Right forelimb (tissue), 1 donor: ENCODE measurements at regions not wholly inside any gene's neighbourhood (a gene's known extent, or its start where the extent isn't known, plus 50 kb on each side); places are given as distances from the start of the nearest gene placed in this dataset.

ENCODE experiments used
- DNase-seq: peaks from one replicate; pipeline ENCODE4 v3.0.0-alpha.2; 2018

DNA sequence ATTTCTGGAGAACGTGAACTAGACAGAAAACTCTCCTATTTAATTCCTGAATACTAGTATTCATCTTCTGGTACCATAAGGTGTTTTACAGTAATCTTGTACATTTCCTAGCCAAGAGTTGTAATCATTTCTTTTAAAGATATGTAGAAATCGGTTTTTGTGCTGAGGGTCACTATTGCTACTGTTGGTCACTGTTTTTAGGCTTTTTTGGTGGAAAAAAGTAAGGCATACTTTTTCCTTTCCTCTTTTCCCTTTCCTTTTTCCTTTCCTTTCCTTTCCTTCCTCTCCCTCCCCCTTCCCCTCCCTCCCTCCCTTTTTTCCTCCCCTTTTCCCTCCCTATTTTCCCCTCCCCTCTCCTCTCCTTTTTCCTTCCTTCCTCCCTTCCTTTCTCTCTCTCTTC, 706.4 kb upstream of the GOT2 start:
- DNase-seq: no peak

DNA sequence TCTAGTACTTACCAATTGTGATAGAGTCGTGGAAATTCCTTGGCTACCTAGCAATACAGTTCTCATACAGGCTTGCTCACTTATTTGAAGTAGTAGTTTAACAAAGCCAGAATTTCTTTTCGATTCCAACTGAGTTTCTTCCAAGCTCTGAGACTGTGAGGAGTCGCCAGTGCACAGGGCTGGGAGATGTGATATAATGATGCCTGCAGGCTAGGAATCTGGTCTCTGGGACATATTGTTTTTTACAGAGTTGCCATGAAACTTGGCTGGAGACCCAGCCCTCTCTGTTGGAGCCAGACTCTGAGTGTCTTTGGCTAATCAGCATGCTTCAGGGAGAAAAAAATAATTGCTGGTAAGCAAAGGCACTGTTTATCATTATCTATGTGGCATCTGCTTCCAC, 698.8 kb upstream of the GOT2 start:
- no peak for DNase-seq

DNA sequence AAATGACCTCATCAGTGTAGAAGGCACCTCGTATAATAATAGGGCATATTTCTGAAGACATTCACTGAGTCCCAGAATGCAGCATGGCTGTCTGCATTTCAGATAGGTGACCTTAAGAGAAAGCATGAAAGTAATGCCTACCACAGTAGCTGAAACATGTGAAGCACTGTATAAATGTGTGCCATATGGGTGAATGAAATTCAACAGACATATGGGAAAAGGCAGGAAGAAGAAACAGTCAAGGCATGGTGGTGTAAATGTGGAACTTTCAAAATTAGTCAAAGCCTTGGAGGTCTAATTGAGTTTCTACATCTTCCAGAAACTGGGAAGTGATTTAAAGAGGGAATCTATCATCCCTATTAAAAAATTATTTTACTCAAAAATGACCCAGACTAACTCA, 698.2 kb upstream of the GOT2 start:
- DNase-seq: no peak

DNA sequence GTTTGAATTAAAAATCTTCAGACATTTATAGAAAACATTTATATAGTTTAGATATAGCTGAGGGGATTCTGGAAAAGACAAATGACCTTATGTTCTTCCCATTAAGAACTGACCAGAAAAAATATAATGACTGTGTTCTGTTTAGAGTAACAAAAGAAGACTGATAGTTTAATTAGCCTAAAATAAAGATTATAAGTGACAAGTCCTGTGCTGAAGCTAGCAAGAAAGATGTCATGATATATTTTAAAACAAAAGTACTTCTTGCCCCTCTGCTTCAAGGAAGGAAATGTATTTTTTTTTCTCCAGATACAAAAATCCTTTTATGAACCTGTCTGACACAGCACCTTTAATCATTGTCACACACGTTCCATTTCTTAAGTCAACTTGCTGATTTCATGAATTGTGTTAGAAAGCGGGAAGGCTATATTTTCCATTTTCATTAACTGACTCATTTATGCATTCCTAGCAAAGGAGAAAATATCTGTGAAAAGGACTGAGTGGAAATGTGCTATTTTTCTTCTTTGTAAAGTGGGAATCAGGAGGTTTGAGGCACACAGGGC, 690.7 kb upstream of the GOT2 start:
- DNase-seq: no peak

DNA sequence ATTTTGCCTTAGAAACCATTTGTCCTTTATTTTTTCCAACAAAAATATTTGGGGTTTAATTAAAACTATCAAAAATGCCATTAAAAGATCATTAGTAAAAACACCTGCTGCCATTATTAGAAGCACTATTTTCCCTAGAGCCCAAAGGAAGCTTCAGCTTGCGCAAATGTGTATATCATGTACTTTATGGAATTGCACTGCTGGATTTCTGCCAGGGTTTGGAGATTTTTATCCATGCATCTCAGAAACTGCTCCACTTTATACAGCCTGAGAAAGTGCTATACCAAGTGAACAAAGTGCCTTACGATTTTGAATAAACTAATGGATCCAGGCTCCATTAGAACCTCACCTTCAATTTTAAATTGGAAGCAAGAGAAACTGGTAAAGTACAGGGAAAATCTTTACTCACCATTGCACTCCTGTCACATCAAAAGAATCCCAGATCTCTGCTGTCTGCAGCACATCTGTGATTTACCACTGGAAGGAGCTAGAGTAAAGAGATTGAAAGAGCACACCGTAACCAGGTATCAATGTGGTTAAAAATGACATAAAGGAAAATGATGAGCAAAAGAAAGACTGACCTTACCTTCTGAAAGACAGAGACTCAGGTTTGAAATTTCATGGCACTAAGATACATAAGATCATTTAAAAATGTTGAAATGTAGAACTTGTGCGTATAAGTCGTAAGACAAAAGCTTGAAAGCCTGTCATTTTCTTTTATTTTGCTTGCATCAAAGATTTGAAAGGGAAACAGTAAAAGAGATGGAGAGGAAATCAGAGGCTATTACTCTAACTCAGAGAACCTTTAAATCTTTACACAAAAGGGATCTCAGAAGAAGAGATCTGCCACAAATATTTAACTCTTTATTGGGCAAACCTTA, 678.1 kb upstream of the GOT2 start:
- DNase-seq: no peak

DNA sequence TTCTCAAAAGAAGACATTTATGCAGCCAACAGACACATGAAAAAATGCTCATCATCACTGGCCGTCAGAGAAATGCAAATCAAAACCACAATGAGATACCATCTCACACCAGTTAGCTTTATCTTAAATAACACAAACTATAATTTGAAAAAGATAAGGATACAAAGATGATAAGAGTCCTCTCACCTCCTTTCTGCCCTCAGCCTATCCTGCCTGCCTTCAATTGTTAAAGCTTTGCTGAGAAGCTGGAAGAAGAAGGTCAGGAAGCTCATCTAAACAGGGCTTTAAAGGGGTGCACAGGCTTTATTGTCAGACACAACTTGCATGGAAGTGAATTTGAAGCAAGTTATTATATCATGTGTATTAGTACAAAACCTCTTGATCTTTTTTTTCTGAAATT, 676.3 kb upstream of the GOT2 start:
- no peak for DNase-seq

DNA sequence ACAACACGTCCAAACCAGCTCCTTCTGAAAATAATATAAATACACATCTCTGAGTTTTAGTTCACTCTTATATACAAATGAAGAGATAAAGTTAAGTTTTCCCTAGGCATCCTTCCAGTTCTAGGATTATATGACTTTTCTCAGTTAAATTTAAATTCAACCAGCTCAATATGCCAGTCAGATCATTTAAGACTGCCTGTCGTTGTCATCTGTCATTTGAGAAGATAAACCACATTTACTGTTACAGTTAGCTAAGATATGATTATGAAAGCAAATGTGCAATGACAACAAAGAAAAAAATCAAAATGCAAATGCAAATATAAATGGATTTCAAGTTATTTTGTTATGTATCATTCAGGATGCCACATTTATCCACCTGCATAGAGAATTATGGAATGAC, 671.7 kb upstream of the GOT2 start:
- DNase-seq: no peak

DNA sequence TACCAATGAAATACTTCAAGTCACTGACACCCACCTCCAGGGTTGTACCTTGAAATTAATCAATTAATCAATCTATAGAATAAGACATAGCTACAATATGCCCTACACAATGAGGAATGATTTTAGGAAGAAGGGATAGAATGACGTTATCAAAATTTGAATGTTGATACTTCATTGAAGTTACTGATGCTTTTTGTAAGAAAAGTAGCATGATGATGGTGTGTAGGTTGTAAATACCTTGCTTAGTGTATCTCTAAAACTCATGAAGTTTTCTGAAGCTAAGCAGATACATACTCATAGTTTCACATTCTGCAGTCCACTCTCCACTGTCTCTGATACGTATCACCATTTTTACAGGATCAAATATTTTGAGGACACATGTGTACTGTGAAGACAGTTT, 670.4 kb upstream of the GOT2 start:
- no peak for DNase-seq

DNA sequence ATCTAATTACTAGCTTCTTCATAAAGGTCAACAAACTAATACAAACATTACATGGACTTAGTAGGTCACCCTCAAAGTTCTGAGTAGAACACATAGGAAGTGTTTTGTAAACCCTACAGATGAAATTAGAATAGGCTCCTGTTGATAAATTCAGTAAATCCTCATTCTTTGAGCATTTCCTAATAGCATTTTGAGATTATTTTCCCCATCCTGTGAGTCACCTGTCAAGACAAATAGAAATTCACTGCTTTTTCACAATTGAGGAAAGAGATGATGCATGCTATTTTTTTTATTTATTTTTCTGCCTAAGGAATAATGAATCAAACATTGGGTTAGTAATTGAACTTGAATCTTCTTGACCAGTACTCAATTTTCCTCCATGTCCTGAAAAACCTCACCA, 666.7 kb upstream of the GOT2 start:
- no peak for DNase-seq

DNA sequence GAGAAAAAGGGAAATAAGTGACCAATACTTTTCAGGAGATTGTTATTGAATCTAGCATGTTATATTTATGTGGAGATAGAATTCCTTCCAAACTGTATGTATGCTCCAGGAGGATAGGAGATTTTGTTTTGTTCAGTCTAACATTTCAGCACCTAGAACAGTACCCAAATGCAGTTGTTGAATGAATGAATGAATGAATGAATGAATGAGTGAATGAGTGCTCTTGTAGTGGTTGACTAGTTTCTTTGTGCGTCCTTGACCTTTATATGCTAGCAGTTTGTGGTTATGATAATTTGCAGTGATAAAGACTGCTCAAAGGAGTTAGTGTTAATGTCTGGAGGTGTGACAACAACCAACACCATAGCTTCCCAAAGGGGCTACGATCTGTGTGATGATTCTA, 663.5 kb upstream of the GOT2 start:
- DNase-seq: no peak

DNA sequence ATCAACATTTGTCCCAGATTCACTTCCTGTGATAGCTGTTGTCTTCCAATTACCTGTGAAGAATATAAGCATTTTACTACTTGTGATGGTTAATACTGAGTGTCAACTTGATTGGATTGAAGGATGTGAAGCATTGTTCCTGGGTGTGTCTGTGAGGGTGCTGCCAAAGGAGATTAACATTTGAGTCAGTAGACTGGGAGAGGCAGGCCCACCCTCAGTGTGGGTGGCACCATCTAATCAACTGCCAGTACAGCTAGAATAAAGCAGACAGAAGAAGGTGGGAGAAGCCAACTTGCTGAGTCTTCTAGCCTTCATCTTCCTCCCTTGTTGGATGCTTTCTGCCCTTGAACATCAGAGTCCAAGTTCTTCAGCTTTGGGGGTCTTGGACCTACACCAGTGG, 660.4 kb upstream of the GOT2 start:
- no peak for DNase-seq

DNA sequence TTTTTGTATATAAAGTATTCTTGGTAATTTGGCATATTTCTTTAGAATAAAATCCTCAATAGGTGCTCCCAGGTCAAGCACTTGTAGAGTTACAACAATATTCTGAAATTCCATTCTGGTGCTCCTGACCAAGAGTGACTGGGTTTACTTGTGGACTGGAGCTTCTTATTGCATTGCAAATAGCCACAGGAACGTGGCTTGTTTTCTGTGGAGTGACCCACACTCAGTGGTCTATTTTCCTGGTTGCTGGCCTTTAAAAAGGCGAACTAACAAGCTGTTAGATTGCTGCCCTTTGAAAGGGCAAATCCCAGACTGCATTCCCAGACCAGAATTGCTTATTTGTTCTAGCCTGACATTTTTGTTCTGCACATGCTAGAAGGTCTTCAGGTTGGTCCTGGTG, 658.8 kb upstream of the GOT2 start:
- no peak for DNase-seq

DNA sequence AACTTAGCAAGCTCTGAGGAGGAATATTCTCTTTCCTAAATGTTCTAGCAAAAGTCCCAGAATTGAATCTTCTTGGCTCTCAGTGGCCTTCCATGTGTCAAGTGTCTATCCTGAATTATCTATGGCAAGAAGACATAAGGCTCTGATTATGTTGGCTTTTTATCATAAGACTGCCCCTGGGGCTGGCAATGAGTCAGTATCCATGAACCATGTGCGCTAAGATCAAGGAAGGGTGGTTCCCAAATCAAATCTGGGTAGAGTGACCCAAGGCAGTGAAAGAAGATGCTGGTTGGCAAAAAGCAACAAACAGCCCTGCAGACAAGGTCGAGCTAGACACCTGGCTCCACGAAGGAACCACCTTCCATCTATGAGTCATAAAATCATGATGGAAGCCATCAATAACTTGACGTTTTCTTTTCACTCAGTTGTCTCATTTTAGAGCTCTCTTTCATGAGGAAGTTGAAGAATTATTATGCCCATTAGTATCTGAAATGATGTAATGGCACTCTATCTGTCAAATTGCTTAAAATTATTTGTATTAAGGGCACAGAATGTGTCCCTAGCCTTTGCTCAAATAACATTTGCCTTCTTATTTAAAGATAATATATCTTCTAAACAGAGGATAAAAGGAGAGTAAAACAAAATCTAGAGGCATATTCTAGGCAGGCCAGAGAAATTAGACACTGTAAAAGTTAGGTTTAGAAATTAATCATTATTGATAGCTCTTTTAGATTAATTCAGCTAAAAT, 657.7 kb upstream of the GOT2 start:
- DNase-seq: no peak

DNA sequence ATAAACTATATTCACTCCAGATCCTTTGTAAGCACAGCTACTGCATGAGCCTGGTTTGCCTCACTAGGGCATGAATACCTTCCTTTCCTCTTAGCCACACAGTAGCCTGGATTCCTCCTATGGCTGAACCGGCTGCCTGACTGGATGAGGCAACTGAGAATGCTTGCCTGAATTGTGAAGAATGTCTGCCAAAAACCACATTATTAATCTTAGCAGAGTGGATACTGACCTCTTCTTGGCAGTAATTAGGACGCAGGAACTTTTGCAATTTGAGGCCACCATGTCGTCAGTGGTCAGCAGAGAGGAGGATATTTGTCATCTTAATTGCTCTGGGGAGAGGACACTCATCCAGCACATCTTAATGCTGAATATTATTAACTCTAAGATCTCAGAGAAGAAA, 651.8 kb upstream of the GOT2 start:
- no peak for DNase-seq

DNA sequence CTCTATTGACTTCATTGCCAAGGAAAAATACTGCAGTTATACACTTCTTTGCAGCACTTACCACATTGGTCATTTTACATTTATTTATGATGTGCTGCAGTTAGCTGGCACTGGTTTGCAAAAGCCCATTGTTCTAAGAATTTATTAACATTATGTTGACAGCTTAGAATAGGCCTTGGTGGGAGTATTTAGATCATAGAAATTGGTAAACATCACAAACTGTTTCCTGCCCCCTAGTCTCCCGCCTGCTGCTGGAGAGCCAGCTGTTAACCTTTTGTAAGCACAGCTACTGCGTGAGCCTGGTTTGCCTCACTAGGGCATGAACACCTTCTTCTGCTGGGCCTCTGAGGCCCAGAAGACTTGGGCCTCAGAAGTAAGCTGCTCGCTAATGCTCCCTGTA, 651.4 kb upstream of the GOT2 start:
- no peak for DNase-seq

DNA sequence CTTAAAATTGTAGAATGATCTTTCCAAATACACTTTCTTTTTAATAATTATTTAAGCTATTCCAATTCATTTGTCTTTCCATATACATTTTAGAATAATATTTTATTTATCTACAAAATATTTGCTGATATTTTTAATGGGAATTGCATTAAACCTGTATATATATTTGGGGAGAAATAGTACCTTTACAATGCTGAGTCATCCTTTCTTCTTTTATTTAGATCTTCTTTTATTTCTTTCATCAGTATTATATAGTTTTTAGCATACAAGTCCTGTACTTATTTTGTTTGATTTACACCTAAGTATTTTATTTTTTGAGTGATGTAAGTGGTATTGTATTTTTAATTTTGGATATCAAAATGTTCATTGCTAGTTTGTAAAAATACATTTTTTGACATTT, 639.5 kb upstream of the GOT2 start:
- no peak for DNase-seq

DNA sequence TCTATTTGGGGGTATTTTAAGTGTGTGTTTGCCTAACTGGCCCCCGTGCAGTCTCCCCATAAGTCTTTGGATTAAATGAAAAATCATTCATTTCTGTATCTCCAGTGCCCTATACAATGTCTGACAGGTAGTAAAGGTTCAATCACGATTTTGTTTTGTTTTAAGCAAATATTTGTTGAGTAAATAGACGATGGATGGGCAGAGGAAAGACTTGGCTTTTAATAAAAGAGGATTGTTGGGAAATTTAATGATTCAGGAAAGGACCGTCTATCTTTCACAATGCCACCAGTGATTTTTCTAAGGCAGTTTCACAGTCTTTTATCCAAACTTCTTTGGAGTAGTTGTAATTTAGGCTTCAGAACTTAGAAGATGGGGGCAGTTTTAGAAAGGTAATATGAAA, 636.6 kb upstream of the GOT2 start:
- DNase-seq: no peak

DNA sequence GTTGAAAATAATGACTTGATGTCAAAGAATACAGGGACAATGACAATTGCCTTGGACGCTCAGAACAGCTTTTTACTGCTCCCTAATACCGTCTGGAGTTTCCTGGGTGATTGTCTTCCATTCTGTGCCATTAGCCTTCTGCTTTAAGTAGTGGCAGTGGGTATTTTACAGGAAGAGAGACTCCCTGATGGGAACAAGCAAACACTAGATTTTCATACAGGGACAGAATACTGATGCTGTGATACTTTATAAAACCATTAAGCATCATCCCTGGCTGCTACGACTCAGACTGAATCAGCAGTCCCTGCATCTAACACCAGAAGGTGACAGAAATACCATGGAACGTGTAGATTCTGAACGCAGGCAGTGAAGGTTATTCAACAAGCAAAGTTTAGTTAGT, 635.4 kb upstream of the GOT2 start:
- DNase-seq: no peak

DNA sequence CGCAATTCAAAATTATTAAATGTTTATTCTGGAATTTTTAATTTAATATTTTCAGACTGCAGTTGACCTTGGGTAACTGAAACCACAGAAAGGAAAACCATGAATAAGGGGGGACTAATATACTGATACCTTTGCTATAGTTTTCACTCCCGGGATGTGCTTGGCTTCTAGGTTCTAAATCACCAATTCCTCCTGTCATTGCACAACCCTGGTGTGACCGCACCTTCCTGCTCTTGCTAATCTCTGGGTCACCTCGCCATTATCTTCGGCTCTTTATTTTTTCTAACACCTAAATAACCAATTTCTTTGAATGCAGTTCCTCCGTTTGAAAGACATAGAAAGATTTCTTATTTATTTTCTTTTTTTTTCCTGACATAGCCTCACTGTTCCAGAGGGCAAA, 634.5 kb upstream of the GOT2 start:
- DNase-seq: no peak

DNA sequence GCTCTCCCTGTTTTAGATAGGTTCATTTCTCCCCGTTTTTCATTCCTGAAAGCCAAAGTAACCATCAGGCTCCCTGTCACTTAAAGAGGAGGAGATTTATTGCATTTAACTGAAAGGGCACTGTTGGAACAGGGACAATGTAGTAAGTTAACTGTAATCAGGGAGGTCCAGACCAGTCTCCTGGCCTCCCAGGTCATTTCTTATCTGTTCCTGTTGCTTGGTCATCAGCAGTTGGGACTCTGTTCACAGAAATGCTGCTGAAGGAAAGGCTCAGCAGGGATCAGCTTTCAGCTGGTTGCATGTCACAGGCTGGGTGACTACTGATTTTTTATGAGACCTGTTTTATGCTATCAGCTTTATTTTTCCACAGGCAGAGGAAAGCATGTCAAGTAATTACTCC, 622.6 kb upstream of the GOT2 start:
- no peak for DNase-seq

DNA sequence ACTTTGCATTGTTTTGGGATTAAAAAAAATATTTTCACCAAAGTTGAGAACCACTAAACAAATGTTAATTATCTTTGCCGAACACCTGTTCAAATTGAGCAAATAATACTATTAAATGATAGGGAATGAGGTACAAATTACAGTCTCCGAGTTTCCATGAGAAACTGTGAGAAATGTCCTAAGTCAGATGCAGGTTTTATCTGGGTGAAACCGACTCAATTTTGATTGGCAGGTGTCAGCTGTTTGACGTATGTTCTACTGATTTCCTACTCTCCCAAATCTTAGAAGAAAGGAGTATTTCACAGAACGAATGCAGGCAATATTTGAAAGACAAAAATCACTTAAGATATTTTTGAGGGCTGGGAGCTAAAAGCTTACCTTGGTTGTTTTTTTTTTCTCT, 622.0 kb upstream of the GOT2 start:
- DNase-seq: no peak

DNA sequence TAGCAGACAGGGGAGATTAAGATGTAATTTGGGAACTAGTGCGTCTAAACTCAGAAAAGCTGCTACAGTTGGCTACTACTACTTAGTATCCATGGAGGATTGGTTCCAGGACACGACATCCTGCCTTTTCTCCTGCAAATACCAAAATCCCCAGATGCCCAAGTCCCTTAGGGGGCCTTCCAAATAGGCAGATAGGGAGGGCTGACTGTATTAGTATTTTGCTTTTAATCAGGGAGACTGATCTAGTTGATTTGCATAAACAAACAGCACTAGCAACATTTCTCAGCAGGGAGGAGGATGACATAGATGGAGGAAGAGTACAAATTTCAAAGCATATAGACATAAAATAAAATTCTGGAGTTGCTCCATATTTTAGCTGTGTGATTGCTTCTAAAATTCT, 621.6 kb upstream of the GOT2 start:
- no peak for DNase-seq

DNA sequence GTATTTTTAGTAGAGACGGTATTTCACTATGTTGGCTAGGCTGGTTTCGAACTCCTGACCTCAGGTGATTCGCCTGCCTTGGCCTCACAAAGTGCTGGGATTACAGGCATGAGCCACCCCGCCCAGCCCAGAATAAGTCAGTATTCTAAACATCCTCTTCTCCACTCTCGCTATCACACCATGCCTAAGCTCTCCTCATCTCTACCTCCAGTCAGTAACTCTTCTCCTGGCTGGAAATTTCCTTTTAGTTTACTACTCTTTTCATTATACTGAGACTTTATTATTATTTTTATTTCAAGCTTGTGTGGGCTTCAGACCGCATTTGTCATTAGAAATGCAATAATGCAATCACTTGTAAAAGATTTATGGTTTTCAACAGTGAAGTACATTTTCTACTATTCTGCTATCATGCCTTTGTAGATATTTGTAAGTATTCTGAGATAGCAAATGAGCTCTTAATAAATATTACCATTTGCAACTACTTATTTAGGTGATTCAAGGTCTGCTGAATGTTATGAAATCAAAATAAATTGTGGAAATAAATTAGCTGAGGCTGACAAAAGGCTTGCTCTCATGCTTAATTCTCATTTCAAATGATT, 617.3 kb upstream of the GOT2 start:
- DNase-seq: no peak

DNA sequence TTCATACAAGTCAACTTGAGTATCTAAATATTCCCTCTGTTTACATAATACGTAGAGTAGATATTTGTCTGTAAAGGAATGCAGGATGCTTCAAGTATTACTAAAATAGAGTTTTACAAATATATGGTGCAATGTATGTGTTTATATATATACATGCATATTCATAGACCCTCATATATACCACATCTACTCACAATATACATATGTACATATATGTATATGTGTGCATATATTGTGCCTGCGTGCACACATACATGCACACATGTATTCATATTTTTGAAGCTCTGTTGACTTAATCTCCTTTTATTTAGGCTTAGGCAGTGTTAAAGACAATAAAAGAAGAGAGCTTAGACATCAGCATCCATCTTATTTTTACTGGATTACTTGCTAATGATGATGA, 616.6 kb upstream of the GOT2 start:
- no peak for DNase-seq
